Heart left ventricle (tissue), 13 donors: ENCODE measurements at regions not wholly inside any gene's neighbourhood (a gene's known extent, or its start where the extent isn't known, plus 50 kb on each side); places are given as distances from the start of the nearest gene placed in this dataset.
"Not testable (repeated sequence)": the region's sequence is repeated elsewhere in the genome, so short reads cannot be mapped to it uniquely, and the experiment has no call there.

ENCODE experiments used
- CTCF ChIP-seq, 12 donors: fragments of 200-600 bp; sonication (generic) in 4 of 12; IDR thresholded peaks; one replicate each; pipeline versions ENCODE4 v1.5.0 to v1.8.0; 2018 to 2022; ENCODE audit warnings: antibody characterized with exemption in 12 of 12, mild to moderate bottlenecking in 5 of 12
- POLR2A ChIP-seq, 2 donors: fragments of 450-650 bp; IDR thresholded peaks; one replicate each; pipeline ENCODE4 v1.6.1; 2017; ENCODE audit warnings: antibody characterized with exemption in 2 of 2, mild to moderate bottlenecking in 2 of 2, moderate library complexity in 2 of 2
- donor health status: ischemic (EF 13 %, LVEDD 7.1; RV severe dilation, severe dysfunction).
- donor health status: DM: no; HTN: yes; CAD: no.
- donor health status: DM: no; HTN: no; CAD: no.
- donor health status: ischemic (EF 25% LVEDD 6.9; RV normal size, moderate dysfunction).
- donor health status: ischemic (EF 25% LVEDD 5.7; RV mildly dilated, moderate dysfunction).
- donor health status: ischemic (EF 35%, LVEDD 5.7; RV mildly dilated, moderate dysfunction).
- donor health status: nonischemic (EF 11% LVEDD 7.7; RV severe dilation, severe dysfunction).
- donor health status: DM: yes; HTN: yes; CAD: no.
- donor health status: PGD.
- donor health status: ischemic (EF 29% LVEDD 5.4; RV normal size, mild dysfunction).
- donor health status: nonischemic (EF 23%, LVEDD 6.1; RV moderate dilation, normal function).

- not testable (repeated sequence) for TF ChIP-seq POLR2A, CTCF (IDR thresholded peaks at IDR 0.05)
Measured at GRCh38 chr6:99722043-99722442, 115.4 kb downstream of the PRDM13 start.
